ENCODE measurements at regions not wholly inside any gene's neighbourhood (a gene's known extent, or its start where the extent isn't known, plus 50 kb on each side); places are given as distances from the start of the nearest gene placed in this dataset.

- no peak for DNase-seq
These were observed 59.6 kb upstream of the NCOR2 start for GRCh38 chr12:124626971-124627411.

GRCh38 chr12:124625867-124626675 lies 58.7 kb upstream of the NCOR2 start:
- DNase-seq: no peak

GRCh38 chr12:124624823-124625222 lies 57.4 kb upstream of the NCOR2 start:
- DNase-seq: no peak

GRCh38 chr12:124623344-124624035 lies 56.1 kb upstream of the NCOR2 start:
- no peak for DNase-seq

- DNase-seq: no peak
These were observed 55.4 kb upstream of the NCOR2 start for GRCh38 chr12:124622764-124623163.

- no peak for DNase-seq
These were observed 54.9 kb upstream of the NCOR2 start for GRCh38 chr12:124622331-124622730.

GRCh38 chr12:124621296-124621660 lies 53.9 kb upstream of the NCOR2 start:
- no peak for DNase-seq

GRCh38 chr12:124620606-124621295 lies 53.3 kb upstream of the NCOR2 start:
- no peak for DNase-seq

GRCh38 chr12:124618291-124618902 lies 51.0 kb upstream of the NCOR2 start:
- DNase-seq: no peak

GRCh38 chr12:124617615-124618014 lies 50.2 kb upstream of the NCOR2 start:
- DNase-seq: no peak
